Neural cell (in vitro differentiated cells): ENCODE measurements at regions not wholly inside any gene's neighbourhood (a gene's known extent, or its start where the extent isn't known, plus 50 kb on each side); places are given as distances from the start of the nearest gene placed in this dataset.

Experiments
- CTCF ChIP-seq: fragments of 450-650 bp; IDR thresholded peaks from 2 replicates; pipeline ENCODE4 v1.5.1; 2014; ENCODE audit warnings: antibody characterized with exemption, mild to moderate bottlenecking, moderate library complexity; ENCODE audit not compliant: poor library complexity, severe bottlenecking
- EP300 ChIP-seq: fragments of 450-650 bp; conservative IDR thresholded peaks from 2 replicates; pipeline ENCODE4 v1.6.1; 2014; ENCODE audit warnings: antibody characterized with exemption, mild to moderate bottlenecking, moderate library complexity; ENCODE audit not compliant: poor library complexity, severe bottlenecking
- EZH2 ChIP-seq: fragments of 200-600, 300-800 bp; shearing (Covaris generic), sonication (generic); IDR thresholded peaks from 2 replicates; pipeline ENCODE4 v1.6.1; 2014; ENCODE audit warnings: antibody characterized with exemption, low read length, borderline replicate concordance, mild to moderate bottlenecking; ENCODE audit not compliant: insufficient read depth, poor library complexity, severe bottlenecking
- RAD21 ChIP-seq: fragments of 450-650 bp; conservative IDR thresholded peaks from 2 replicates; pipeline ENCODE4 v1.6.1; 2014; ENCODE audit warnings: antibody characterized with exemption, mild to moderate bottlenecking, moderate library complexity
- REST ChIP-seq: IDR thresholded peaks from 2 replicates; pipeline ENCODE4 v1.6.1; 2012; ENCODE audit warnings: borderline replicate concordance
- SMC3 ChIP-seq: fragments of 450-650 bp; conservative IDR thresholded peaks from 2 replicates; pipeline ENCODE4 v1.6.1; 2014; ENCODE audit warnings: antibody characterized with exemption, mild to moderate bottlenecking, moderate library complexity; ENCODE audit not compliant: poor library complexity
- TAF1 ChIP-seq: IDR thresholded peaks from 2 replicates; pipeline ENCODE4 v1.6.1; 2012; ENCODE audit warnings: low read depth

GRCh38 chr12:103097496-103097895 is 140.0 kb downstream of the ASCL1 start:
- TF ChIP-seq RAD21 (no peak), EZH2 (no peak), CTCF (no peak), TAF1 (no peak), SMC3 (no peak), REST (no peak), EP300 (no peak)
